Uterus (tissue), 3 donors: ENCODE measurements at regions not wholly inside any gene's neighbourhood (a gene's known extent, or its start where the extent isn't known, plus 50 kb on each side); places are given as distances from the start of the nearest gene placed in this dataset.

Source experiments
- DNase-seq, 2 donors: peaks; one replicate each; pipeline ENCODE4 v3.0.0-alpha.2; 2019 to 2020
- H3K27ac ChIP-seq, 2 donors: fragments of 200-600 bp; sonication (generic); 1 replicate in 1 of 2; 2 replicates in 1 of 2; pipeline ENCODE4 v1.5.1; 2016 to 2018
- H3K27me3 ChIP-seq, 2 donors: fragments of 200-600 bp; sonication (generic); one replicate each; pipeline ENCODE4 v1.5.1; 2018 to 2019; ENCODE audit warnings: control low read depth in 1 of 2
- H3K36me3 ChIP-seq, 2 donors: fragments of 200-600 bp; sonication (generic); one replicate each; pipeline ENCODE4 v1.5.1; 2019; ENCODE audit warnings: control low read depth in 1 of 2
- H3K4me1 ChIP-seq, 2 donors: fragments of 200-600 bp; sonication (generic); one replicate each; pipeline ENCODE4 v1.5.1; 2018 to 2019; ENCODE audit warnings: control low read depth in 1 of 2
- H3K4me3 ChIP-seq, 2 donors: fragments of 200-600 bp; sonication (generic); 1 replicate in 1 of 2; 2 replicates in 1 of 2; pipeline ENCODE4 v1.5.1; 2018 to 2019; ENCODE audit warnings: mild to moderate bottlenecking in 1 of 2
- H3K9me3 ChIP-seq, 2 donors: fragments of 200-600 bp; sonication (generic); one replicate each; pipeline ENCODE4 v1.5.1; 2019; ENCODE audit warnings: control low read depth in 1 of 2
- CTCF ChIP-seq, 4 experiments: fragments of 200-600 bp in 2 of 4; fragments of 450-650 bp in 2 of 4; sonication (generic) in 2 of 4; IDR thresholded peaks; one replicate each; pipeline ENCODE4 v1.5.1; 2016 to 2019; ENCODE audit warnings: antibody characterized with exemption in 4 of 4, mild to moderate bottlenecking in 2 of 4, moderate library complexity in 1 of 4
- POLR2A ChIP-seq, 2 donors: fragments of 450-650 bp; IDR thresholded peaks; one replicate each; pipeline ENCODE4 v1.6.1; 2016; ENCODE audit warnings: antibody characterized with exemption in 2 of 2, mild to moderate bottlenecking in 1 of 2, moderate library complexity in 1 of 2
- intact Hi-C: fragments of 100-400 bp; cut with DNase I; formaldehyde crosslinking; loops from one replicate; pipeline ENCODE4 v1.15.1; 2023; ENCODE audit warnings: low total_unique reads
- donor health status: DM: yes; HTN: yes; CAD: no.

- no peak overlapping the region for H3K4me3 ChIP-seq
- H3K36me3 ChIP-seq: no peaks in the 10 kb centered on the region
- no peak for DNase-seq
- TF ChIP-seq POLR2A (IDR thresholded peaks at IDR 0.05) (no peak), CTCF (IDR thresholded peaks at IDR 0.05) (no peak)
- intact Hi-C loops: no loop called here
- no peak overlapping the region for H3K27ac ChIP-seq
- H3K4me1 ChIP-seq: no peaks in the 10 kb centered on the region
- H3K9me3 ChIP-seq: no peaks in the 10 kb centered on the region
- H3K27me3 ChIP-seq: no peaks in the 10 kb centered on the region
These were observed 523.0 kb upstream of the CDH9 start for GRCh38 chr5:27561408-27561807.

- Histone ChIP-seq H3K27ac (no peak overlapping the region), H3K4me1 (no peaks in the 10 kb centered on the region), H3K4me3 (no peak overlapping the region), H3K36me3 (no peaks in the 10 kb centered on the region), H3K27me3 (no peaks in the 10 kb centered on the region), H3K9me3 (no peaks in the 10 kb centered on the region)
- intact Hi-C loops: no loop called here
- TF ChIP-seq CTCF (IDR thresholded peaks at IDR 0.05) (no peak), POLR2A (IDR thresholded peaks at IDR 0.05) (no peak)
- DNase-seq: no peak
These were observed 510.1 kb upstream of the CDH9 start for GRCh38 chr5:27548484-27548883.

- H3K27me3 ChIP-seq: no peaks in the 10 kb centered on the region
- intact Hi-C loops: no loop called here
- no peaks in the 10 kb centered on the region for H3K9me3 ChIP-seq
- H3K36me3 ChIP-seq: no peaks in the 10 kb centered on the region
- TF ChIP-seq CTCF (IDR thresholded peaks at IDR 0.05) (no peak), POLR2A (IDR thresholded peaks at IDR 0.05) (no peak)
- no peak overlapping the region for H3K27ac ChIP-seq
- H3K4me3 ChIP-seq: no peak overlapping the region
- no peaks in the 10 kb centered on the region for H3K4me1 ChIP-seq
- DNase-seq: no peak
These were observed 496.7 kb upstream of the CDH9 start for GRCh38 chr5:27535031-27535557.

GRCh38 chr5:27532305-27532704 is 493.9 kb upstream of the CDH9 start:
- no peaks in the 10 kb centered on the region for H3K9me3 ChIP-seq
- TF ChIP-seq POLR2A (IDR thresholded peaks at IDR 0.05) (no peak), CTCF (IDR thresholded peaks at IDR 0.05) (no peak)
- intact Hi-C loops: no loop called here
- H3K4me1 ChIP-seq: no peaks in the 10 kb centered on the region
- no peaks in the 10 kb centered on the region for H3K36me3 ChIP-seq
- no peak overlapping the region for H3K27ac ChIP-seq
- DNase-seq: no peak
- H3K27me3 ChIP-seq: no peaks in the 10 kb centered on the region
- no peak overlapping the region for H3K4me3 ChIP-seq

GRCh38 chr5:27524515-27524914 is 486.1 kb upstream of the CDH9 start:
- no peaks in the 10 kb centered on the region for H3K9me3 ChIP-seq
- no peak for DNase-seq
- intact Hi-C loops: no loop called here
- H3K27me3 ChIP-seq: no peaks in the 10 kb centered on the region
- no peak overlapping the region for H3K27ac ChIP-seq
- no peak for TF ChIP-seq CTCF (IDR thresholded peaks at IDR 0.05)
- TF ChIP-seq POLR2A (IDR thresholded peaks at IDR 0.05): no peak
- no peaks in the 10 kb centered on the region for H3K36me3 ChIP-seq
- H3K4me1 ChIP-seq: no peaks in the 10 kb centered on the region
- no peak overlapping the region for H3K4me3 ChIP-seq
